Rectal smooth muscle tissue (tissue), 1 donor: ENCODE measurements at regions not wholly inside any gene's neighbourhood (a gene's known extent, or its start where the extent isn't known, plus 50 kb on each side); places are given as distances from the start of the nearest gene placed in this dataset.

ENCODE experiments used
- H3K27ac ChIP-seq: one replicate; pipeline ENCODE4 v1.7.0; 2013; ENCODE audit warnings: low read depth, low read length, inconsistent platforms
- H3K27me3 ChIP-seq: one replicate; pipeline ENCODE4 v1.7.0; 2013; ENCODE audit warnings: low read length; ENCODE audit not compliant: control insufficient read depth, insufficient read depth
- H3K36me3 ChIP-seq: one replicate; pipeline ENCODE4 v1.7.0; 2013; ENCODE audit warnings: low read length; ENCODE audit not compliant: control insufficient read depth, insufficient read depth
- H3K4me1 ChIP-seq: one replicate; pipeline ENCODE4 v1.7.0; 2013; ENCODE audit warnings: low read length; ENCODE audit not compliant: control insufficient read depth, insufficient read depth
- H3K4me3 ChIP-seq: one replicate; pipeline ENCODE4 v1.7.0; 2013; ENCODE audit warnings: low read length
- H3K9ac ChIP-seq: one replicate; pipeline ENCODE4 v1.7.0; 2013; ENCODE audit warnings: low read length

- Histone ChIP-seq H3K36me3 (no peaks in the 10 kb centered on the region), H3K4me3 (no peak overlapping the region), H3K4me1 (no peaks in the 10 kb centered on the region), H3K27ac (no peak overlapping the region), H3K27me3 (no peaks in the 10 kb centered on the region), H3K9ac (no peak overlapping the region)
Observed at GRCh38 chr10:21327289-21327993, 198.0 kb downstream of the SKIDA1 start.

- H3K27ac ChIP-seq: no peak overlapping the region
- no peaks in the 10 kb centered on the region for H3K36me3 ChIP-seq
- H3K27me3 ChIP-seq: no peaks in the 10 kb centered on the region
- H3K9ac ChIP-seq: no peak overlapping the region
- H3K4me1 ChIP-seq: no peaks in the 10 kb centered on the region
- H3K4me3 ChIP-seq: no peak overlapping the region
Observed at GRCh38 chr10:21326594-21327288, 198.7 kb downstream of the SKIDA1 start.

DNA sequence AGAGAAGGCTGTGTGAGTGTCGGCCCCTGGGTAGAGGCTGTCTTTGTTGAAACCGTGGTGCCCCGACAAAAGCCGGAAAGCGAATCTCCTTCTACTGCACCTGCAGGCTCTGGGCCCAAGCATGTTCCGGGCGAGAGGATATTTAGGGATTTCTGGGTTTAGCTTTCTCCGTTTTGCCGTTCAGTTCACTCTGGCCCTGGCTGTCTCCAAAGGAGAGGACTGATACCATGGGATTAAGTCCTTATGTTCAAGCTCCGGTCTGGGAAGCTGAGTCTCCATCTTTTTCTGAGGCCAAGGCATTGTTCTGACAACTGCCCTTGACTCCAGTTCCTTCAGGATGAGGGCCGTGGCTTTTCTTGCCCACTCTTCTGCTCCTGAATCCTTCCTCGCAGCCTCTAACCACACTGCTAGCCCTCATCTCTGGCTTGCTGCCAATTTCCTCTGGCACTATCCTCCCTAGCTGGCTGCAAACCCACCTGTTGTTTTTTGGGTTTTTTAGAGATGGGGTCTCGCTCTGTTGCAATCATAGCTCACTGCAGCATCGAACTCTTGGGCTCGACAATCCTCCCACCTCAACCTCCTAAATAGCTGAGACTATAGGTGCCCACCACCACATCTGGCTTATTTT is 206.8 kb downstream of the SKIDA1 start:
- no peaks in the 10 kb centered on the region for H3K27me3 ChIP-seq
- H3K36me3 ChIP-seq: no peaks in the 10 kb centered on the region
- H3K9ac ChIP-seq: no peak overlapping the region
- H3K4me1 ChIP-seq: peaks cover 7% of the 10 kb centered on the region
- no peak overlapping the region for H3K4me3 ChIP-seq
- H3K27ac ChIP-seq: no peak overlapping the region

GRCh38 chr10:21317902-21318301 is 207.6 kb downstream of the SKIDA1 start:
- Histone ChIP-seq H3K4me1 (peaks cover 7% of the 10 kb centered on the region), H3K27ac (no peak overlapping the region), H3K4me3 (no peak overlapping the region), H3K36me3 (no peaks in the 10 kb centered on the region), H3K27me3 (no peaks in the 10 kb centered on the region), H3K9ac (no peak overlapping the region)

GRCh38 chr10:21315645-21316220 is 209.7 kb downstream of the SKIDA1 start:
- no peak overlapping the region for H3K9ac ChIP-seq
- no peaks in the 10 kb centered on the region for H3K27me3 ChIP-seq
- no peak overlapping the region for H3K27ac ChIP-seq
- H3K4me1 ChIP-seq: peaks cover 7% of the 10 kb centered on the region
- H3K4me3 ChIP-seq: no peak overlapping the region
- H3K36me3 ChIP-seq: no peaks in the 10 kb centered on the region

DNA sequence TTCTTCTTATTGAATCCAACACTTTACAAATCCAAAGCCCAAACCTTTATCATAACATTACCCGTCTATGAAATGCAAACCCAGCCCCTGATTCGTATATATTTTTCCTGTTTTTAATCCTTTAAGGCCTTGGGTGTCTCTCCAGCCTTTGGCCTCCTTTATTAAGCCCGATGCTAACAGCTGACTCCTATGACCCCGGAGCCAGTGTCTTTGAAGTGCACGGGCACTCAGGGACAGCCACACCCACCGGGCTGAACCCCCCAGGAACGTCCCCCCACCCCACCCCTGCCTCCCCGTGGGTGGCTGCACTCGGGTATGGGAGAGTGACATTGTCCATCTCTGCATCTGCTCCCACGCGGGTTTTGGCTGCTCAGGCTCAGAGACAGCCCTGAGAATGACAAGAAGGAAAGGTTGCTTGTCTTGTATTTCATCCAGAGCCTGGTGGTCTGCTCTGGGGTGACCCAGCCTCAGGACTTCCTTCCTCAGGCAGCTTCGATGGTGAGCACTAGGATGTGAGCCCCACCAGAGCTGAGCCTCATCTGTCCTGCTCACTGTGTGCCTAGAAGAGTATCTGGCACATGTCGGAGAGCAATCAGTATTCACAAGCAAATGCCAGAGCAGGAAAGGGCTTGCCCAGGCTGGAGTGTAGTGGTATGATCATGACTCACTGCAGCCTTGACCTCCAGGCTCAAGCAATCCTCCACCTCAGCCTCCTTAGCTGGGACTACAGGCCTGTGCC is 210.4 kb downstream of the SKIDA1 start:
- no peak overlapping the region for H3K4me3 ChIP-seq
- H3K9ac ChIP-seq: no peak overlapping the region
- H3K4me1 ChIP-seq: peaks cover 7% of the 10 kb centered on the region
- H3K36me3 ChIP-seq: no peaks in the 10 kb centered on the region
- H3K27ac ChIP-seq: no peak overlapping the region
- H3K27me3 ChIP-seq: no peaks in the 10 kb centered on the region

DNA sequence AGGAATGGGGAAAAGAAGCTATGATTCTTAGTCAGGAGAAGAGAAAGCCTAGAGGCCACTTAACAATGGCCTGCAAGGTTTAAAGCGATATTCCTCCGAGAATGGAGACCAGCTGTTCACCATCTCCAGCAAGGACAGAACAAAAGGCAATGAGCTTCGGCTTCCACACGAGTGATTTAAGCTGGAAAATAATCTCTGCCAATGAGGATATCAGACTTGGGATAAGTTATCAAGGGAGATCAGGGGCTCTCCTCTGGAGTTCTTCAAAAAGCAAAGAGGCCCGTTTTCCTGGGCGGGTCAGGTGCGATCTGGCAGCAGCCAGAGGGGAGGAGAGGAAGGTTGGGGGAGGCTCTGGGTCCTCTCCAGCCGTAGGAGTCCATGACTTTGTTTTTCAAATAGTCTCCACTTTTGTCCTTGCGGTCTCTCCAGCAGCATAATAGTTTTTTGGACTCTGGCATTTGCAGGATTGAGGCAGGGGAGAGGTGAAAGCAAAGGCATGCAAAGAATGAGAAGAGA is 211.3 kb downstream of the SKIDA1 start:
- H3K27ac ChIP-seq: no peak overlapping the region
- H3K36me3 ChIP-seq: no peaks in the 10 kb centered on the region
- no peak overlapping the region for H3K4me3 ChIP-seq
- peaks cover 7% of the 10 kb centered on the region for H3K4me1 ChIP-seq
- H3K27me3 ChIP-seq: no peaks in the 10 kb centered on the region
- H3K9ac ChIP-seq: no peak overlapping the region

DNA sequence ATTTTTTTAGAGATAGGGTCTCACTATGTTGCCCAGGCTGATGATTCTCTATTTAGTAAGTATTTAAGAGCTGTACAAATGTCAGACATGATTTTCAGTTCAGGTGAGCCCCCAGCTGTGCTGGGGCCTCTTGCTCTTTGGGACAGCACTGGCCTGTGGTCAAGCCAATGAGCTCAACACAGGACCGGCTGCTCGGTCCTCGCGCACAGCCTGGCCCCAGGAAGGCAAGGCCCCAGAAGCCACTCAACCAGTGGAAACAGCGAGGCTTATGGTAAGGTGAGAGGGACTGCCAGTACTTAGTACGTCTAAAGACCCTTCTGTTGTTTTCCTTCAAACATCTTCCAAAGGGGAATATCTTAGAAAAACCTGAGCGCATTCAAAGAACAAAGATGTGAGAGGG is 211.8 kb downstream of the SKIDA1 start:
- no peaks in the 10 kb centered on the region for H3K36me3 ChIP-seq
- H3K4me3 ChIP-seq: no peak overlapping the region
- peaks cover 7% of the 10 kb centered on the region for H3K4me1 ChIP-seq
- H3K27me3 ChIP-seq: no peaks in the 10 kb centered on the region
- H3K27ac ChIP-seq: no peak overlapping the region
- H3K9ac ChIP-seq: no peak overlapping the region

DNA sequence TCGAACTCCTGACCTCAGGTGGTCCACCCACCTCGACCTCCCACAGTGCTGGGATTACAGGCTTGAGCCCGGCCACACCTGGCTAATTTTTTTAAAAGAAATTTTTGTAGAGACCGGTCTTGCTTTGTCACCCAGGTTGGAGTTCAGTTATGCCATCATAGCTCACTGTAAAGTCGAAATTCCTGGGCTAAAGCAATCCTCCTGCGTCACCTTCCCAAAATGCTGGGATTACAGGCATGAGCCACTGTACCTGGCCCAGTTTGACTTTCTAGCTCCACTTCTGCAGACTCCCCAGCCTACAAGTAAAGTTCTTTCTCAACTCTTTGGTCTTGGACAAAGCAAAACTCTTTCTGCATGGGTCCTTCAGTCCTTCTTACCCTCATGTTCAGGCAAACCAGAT is 214.1 kb downstream of the SKIDA1 start:
- H3K27me3 ChIP-seq: no peaks in the 10 kb centered on the region
- H3K9ac ChIP-seq: no peak overlapping the region
- no peak overlapping the region for H3K4me3 ChIP-seq
- peaks cover 7% of the 10 kb centered on the region for H3K4me1 ChIP-seq
- H3K36me3 ChIP-seq: no peaks in the 10 kb centered on the region
- H3K27ac ChIP-seq: no peak overlapping the region

- Histone ChIP-seq H3K4me3 (no peak overlapping the region), H3K4me1 (no peaks in the 10 kb centered on the region), H3K27ac (no peak overlapping the region), H3K27me3 (no peaks in the 10 kb centered on the region), H3K9ac (no peak overlapping the region), H3K36me3 (no peaks in the 10 kb centered on the region)
Observed at GRCh38 chr10:21309427-21309826, 216.1 kb downstream of the SKIDA1 start.

- Histone ChIP-seq H3K27me3 (no peaks in the 10 kb centered on the region), H3K4me3 (no peak overlapping the region), H3K9ac (no peak overlapping the region)
Observed at GRCh38 chr10:21308946-21309345, 216.5 kb downstream of the SKIDA1 start.

GRCh38 chr10:21308018-21308417 is 217.5 kb downstream of the SKIDA1 start:
- Histone ChIP-seq H3K9ac (no peak overlapping the region), H3K36me3 (no peaks in the 10 kb centered on the region), H3K27ac (no peak overlapping the region), H3K4me1 (no peaks in the 10 kb centered on the region), H3K4me3 (no peak overlapping the region), H3K27me3 (no peaks in the 10 kb centered on the region)

More at GRCh38 chr10:21308946-21309345, 216.5 kb downstream of the SKIDA1 start:
- Histone ChIP-seq H3K36me3 (no peaks in the 10 kb centered on the region), H3K27ac (no peak overlapping the region), H3K4me1 (no peaks in the 10 kb centered on the region)
